Aorta (tissue), 5 donors: ENCODE measurements at regions not wholly inside any gene's neighbourhood (a gene's known extent, or its start where the extent isn't known, plus 50 kb on each side); places are given as distances from the start of the nearest gene placed in this dataset.

ENCODE experiments used
- ATAC-seq: fragments of 200-7000 bp; cut with Tn5 transposase; one replicate; pipeline ENCODE4 v1.9.1; 2022; ENCODE audit warnings: moderate library complexity; ENCODE audit not compliant: low FRiP score
- DNase-seq, 2 donors: peaks; one replicate each; pipeline ENCODE4 v3.0.0-alpha.2; 2020
- H3K27ac ChIP-seq, 2 donors: one replicate each; pipeline ENCODE4 v1.5.1; 2013; ENCODE audit warnings: low read length in 2 of 2, mild to moderate bottlenecking in 2 of 2, moderate library complexity in 2 of 2, control low read depth in 1 of 2, inconsistent platforms in 1 of 2, low read depth in 1 of 2
- H3K27me3 ChIP-seq, 2 donors: one replicate each; pipeline ENCODE4 v1.6.1; 2013; ENCODE audit warnings: control low read depth in 1 of 2, low read length in 1 of 2, mild to moderate bottlenecking in 1 of 2, moderate library complexity in 1 of 2; ENCODE audit not compliant: insufficient read depth in 2 of 2, control insufficient read depth in 1 of 2
- H3K36me3 ChIP-seq, 2 donors: one replicate each; pipeline ENCODE4 v1.6.1; 2013; ENCODE audit warnings: control low read depth in 1 of 2, low read length in 1 of 2, mild to moderate bottlenecking in 1 of 2; ENCODE audit not compliant: insufficient read depth in 2 of 2, control insufficient read depth in 1 of 2
- H3K4me1 ChIP-seq, 2 donors: one replicate each; pipeline ENCODE4 v1.6.1; 2013; ENCODE audit warnings: low read length in 2 of 2, control low read depth in 1 of 2, mild to moderate bottlenecking in 1 of 2, moderate library complexity in 1 of 2; ENCODE audit not compliant: insufficient read depth in 2 of 2, control insufficient read depth in 1 of 2
- H3K4me3 ChIP-seq, 2 donors: one replicate each; pipeline ENCODE4 v1.5.1; 2013; ENCODE audit warnings: low read length in 2 of 2, control low read depth in 1 of 2, mild to moderate bottlenecking in 1 of 2
- H3K9me3 ChIP-seq: one replicate; pipeline ENCODE4 v1.6.1; 2013; ENCODE audit warnings: mild to moderate bottlenecking, low read length; ENCODE audit not compliant: control insufficient read depth
- WGBS, 2 donors: extraction: QIAGEN DNeasy Blood & Tissue Kit; methylation state at CpG; one replicate each; pipeline ENCODE4 v1.1.7; 2013; 5-methylcytosine and 5-hydroxymethylcytosine counted together
- intact Hi-C, 2 donors: fragments of 100-400 bp; cut with DNase I; formaldehyde crosslinking; loops; one replicate each; pipeline versions ENCODE4 v1.14.2 to v1.15.0; 2022
- donor health status: healthy with polysubstance abuse.
- donor health status: Bipolar disorder and iron deficiency.
- donor health status: DM: no; HTN: no; CAD: no.
- donor health status: DM: no; HTN: no; CAD: no.
- donor health status: DM: yes; HTN: yes; CAD: no.

DNA sequence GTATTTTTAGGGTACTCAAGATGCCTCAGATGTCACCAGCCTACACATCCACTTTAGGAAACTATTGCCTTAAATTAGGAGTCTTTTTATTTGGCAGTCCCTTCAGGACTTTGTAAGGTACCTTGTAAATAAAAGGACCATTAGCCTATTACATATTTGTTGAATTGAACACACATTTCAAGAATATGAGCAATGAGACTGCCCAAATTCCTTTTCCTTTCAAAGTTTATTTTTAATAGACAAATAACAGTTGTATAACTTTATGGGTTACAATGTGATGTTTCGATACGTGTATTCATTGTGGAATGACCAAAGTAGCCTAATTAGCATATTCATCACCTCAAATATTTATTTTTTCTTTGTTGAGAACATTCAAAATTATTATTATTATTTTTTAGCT is 176.7 kb upstream of the PDZRN3 start:
- ATAC-seq (no peak), DNase-seq (no peak)
- peaks cover 0 to 5% of the 10 kb centered on the region in 2 donors for H3K4me1 ChIP-seq
- no peaks in the 10 kb centered on the region for H3K36me3 ChIP-seq
- intact Hi-C loops: no loop called here
- WGBS, 2 donors: 16 to 24% methylated on average over 2 of the region's 2 CpGs
- no peak overlapping the region for H3K27ac ChIP-seq
- no peaks in the 10 kb centered on the region for H3K9me3 ChIP-seq
- H3K4me3 ChIP-seq: no peak overlapping the region
- H3K27me3 ChIP-seq: no peaks in the 10 kb centered on the region

GRCh38 chr3:73797311-73797710 is 172.6 kb upstream of the PDZRN3 start:
- H3K9me3 ChIP-seq: no peaks in the 10 kb centered on the region
- H3K27ac ChIP-seq: no peak overlapping the region
- H3K36me3 ChIP-seq: no peaks in the 10 kb centered on the region
- intact Hi-C loops: no loop called here
- peaks cover 0 to 2% of the 10 kb centered on the region in 2 donors for H3K4me1 ChIP-seq
- no peak overlapping the region for H3K4me3 ChIP-seq
- H3K27me3 ChIP-seq: no peaks in the 10 kb centered on the region
- no peak for ATAC-seq
- WGBS, 2 donors: 82 to 96% methylated on average over 1 of the region's 1 CpG
- no peak for DNase-seq

DNA sequence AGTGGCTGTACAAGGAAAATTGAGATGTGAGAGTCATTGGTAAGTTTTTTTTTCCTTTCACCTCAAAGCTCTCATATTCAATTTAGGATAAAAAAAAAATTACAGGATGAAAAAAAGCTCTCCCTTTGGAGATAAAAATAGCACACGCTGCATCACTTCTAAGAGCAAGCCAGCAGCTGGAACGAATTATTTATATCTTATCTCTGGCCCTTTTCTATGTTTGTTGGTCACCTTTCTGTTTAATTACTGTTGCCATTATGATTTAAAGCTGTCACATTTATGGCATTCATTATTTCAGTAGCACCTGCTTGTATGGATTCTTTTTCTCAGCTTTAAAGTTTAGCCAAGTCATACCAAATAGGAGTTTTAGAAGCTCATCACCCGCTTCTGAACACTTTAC is 171.6 kb upstream of the PDZRN3 start:
- no peaks in the 10 kb centered on the region for H3K27me3 ChIP-seq
- 42% methylated on average over 3 of the region's 3 CpGs for WGBS, 2 donors
- H3K27ac ChIP-seq: no peak overlapping the region

GRCh38 chr3:73791356-73791755 is 166.6 kb upstream of the PDZRN3 start:
- H3K27me3 ChIP-seq: no peaks in the 10 kb centered on the region
- no peaks in the 10 kb centered on the region for H3K36me3 ChIP-seq
- H3K4me3 ChIP-seq: no peak overlapping the region
- intact Hi-C loops: no loop called here
- no peak for DNase-seq
- H3K4me1 ChIP-seq: peaks cover 0 to 2% of the 10 kb centered on the region in 2 donors
- H3K9me3 ChIP-seq: no peaks in the 10 kb centered on the region
- 96 to 97% methylated on average over 4 of the region's 4 CpGs for WGBS, 2 donors
- no peak overlapping the region for H3K27ac ChIP-seq
- ATAC-seq: no peak

More for the DNA sequence above, 171.6 kb upstream of the PDZRN3 start:
- no peak overlapping the region for H3K4me3 ChIP-seq
- ATAC-seq (no peak), DNase-seq (no peak)
- H3K4me1 ChIP-seq: peaks cover 0 to 2% of the 10 kb centered on the region in 2 donors
- no peaks in the 10 kb centered on the region for H3K9me3 ChIP-seq
- H3K36me3 ChIP-seq: no peaks in the 10 kb centered on the region
- intact Hi-C loops: no loop called here

DNA sequence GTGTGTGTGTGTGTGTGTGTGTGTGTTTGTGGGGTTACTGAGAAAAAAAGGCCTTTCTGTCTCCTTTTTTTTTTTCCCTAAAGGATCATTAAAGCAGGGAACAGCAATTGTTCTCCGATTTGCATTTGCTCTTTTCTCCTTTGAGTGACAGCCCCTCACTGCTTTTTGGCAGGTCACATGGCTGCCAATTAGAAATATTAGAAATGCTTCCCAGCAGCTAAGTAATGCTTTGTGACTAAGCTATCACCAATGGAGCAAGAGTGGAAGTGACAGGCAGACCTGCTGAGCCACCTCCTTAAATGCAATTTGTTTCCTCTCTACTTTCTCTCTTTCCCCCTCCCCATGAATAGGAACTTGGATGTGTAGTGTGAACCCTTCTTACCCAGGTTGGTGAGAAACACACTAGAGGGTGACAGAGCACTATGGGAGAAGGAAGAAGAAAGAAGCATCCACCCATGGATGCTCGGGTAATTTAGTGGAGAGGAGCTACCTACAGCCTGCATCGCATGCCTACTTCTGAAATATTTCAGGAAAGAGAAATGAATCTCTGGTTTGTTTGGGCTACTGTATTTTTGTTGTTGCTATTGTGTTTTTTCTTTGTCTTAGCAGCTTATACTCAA is 165.2 kb upstream of the PDZRN3 start:
- no peak for ATAC-seq
- intact Hi-C loops: loop anchor here in 1 of 2 donors (10.0 kb wide), 2 partner anchors 65 to 165 kb away; partner anchors contain the start of gene PDZRN3
- Histone ChIP-seq H3K4me3 (no peak overlapping the region), H3K4me1 (peaks cover 0 to 5% of the 10 kb centered on the region in 2 donors), H3K9me3 (no peaks in the 10 kb centered on the region), H3K27me3 (no peaks in the 10 kb centered on the region), H3K27ac (no peak overlapping the region), H3K36me3 (no peaks in the 10 kb centered on the region)
- DNase-seq: no peak
- 98% methylated on average over 3 of the region's 3 CpGs for WGBS, 2 donors

GRCh38 chr3:73787620-73788019 is 162.9 kb upstream of the PDZRN3 start:
- Histone ChIP-seq H3K27ac (peak overlapping the region in 1 of 2 donors; percentile 43), H3K36me3 (no peaks in the 10 kb centered on the region), H3K27me3 (no peaks in the 10 kb centered on the region), H3K4me1 (peaks cover 0 to 5% of the 10 kb centered on the region in 2 donors), H3K9me3 (no peaks in the 10 kb centered on the region), H3K4me3 (no peak overlapping the region)
- ATAC-seq (no peak), DNase-seq (no peak)
- intact Hi-C loops: loop anchor here in 1 of 2 donors (10.0 kb wide), 2 partner anchors 63 to 163 kb away; partner anchors contain the start of gene PDZRN3

GRCh38 chr3:73786998-73787397 is 162.3 kb upstream of the PDZRN3 start:
- peak overlapping the region; percentile 34 to 62 for H3K27ac ChIP-seq
- intact Hi-C loops: loop anchor here in 1 of 2 donors (10.0 kb wide), 2 partner anchors 62 to 162 kb away; partner anchors contain the start of gene PDZRN3

GRCh38 chr3:73786321-73786807 is 161.6 kb upstream of the PDZRN3 start:
- H3K27me3 ChIP-seq: no peaks in the 10 kb centered on the region
- H3K4me1 ChIP-seq: peaks cover 4 to 9% of the 10 kb centered on the region in 2 donors
- H3K4me3 ChIP-seq: no peak overlapping the region
- WGBS, 2 donors: 7 to 22% methylated on average over 1 of the region's 1 CpG
- intact Hi-C loops: loop anchor here in 1 of 2 donors (10.0 kb wide), 2 partner anchors 62 to 162 kb away; partner anchors contain the start of gene PDZRN3
- H3K27ac ChIP-seq: peak overlapping the region; percentile 43 to 62
- peak; percentile 80 to 84 for DNase-seq
- no peaks in the 10 kb centered on the region for H3K9me3 ChIP-seq
- ATAC-seq: peak; percentile 80
- H3K36me3 ChIP-seq: no peaks in the 10 kb centered on the region

More at GRCh38 chr3:73786998-73787397, 162.3 kb upstream of the PDZRN3 start:
- Histone ChIP-seq H3K9me3 (no peaks in the 10 kb centered on the region), H3K36me3 (no peaks in the 10 kb centered on the region), H3K27me3 (no peaks in the 10 kb centered on the region), H3K4me1 (peaks cover 0 to 5% of the 10 kb centered on the region in 2 donors), H3K4me3 (no peak overlapping the region)
- ATAC-seq (no peak), DNase-seq (no peak)
- WGBS, 2 donors: 14 to 25% methylated on average over 1 of the region's 1 CpG
